Tibial nerve (tissue), 3 donors: ENCODE measurements at regions not wholly inside any gene's neighbourhood (a gene's known extent, or its start where the extent isn't known, plus 50 kb on each side); places are given as distances from the start of the nearest gene placed in this dataset.

Experiments used
- POLR2A ChIP-seq, 2 donors: fragments of 450-650 bp; IDR thresholded peaks; one replicate each; pipeline ENCODE4 v1.6.1; 2017; ENCODE audit warnings: antibody characterized with exemption in 2 of 2, mild to moderate bottlenecking in 2 of 2, moderate library complexity in 2 of 2
- TF ChIP-seq, protein P1 (sequence below), 5 experiments: fragments of 200-600 bp in 3 of 5; fragments of 450-650 bp in 2 of 5; sonication (generic) in 3 of 5; IDR thresholded peaks; one replicate each; pipeline ENCODE4 v1.5.1; 2016 to 2019; ENCODE audit warnings: antibody characterized with exemption in 5 of 5, mild to moderate bottlenecking in 3 of 5, moderate library complexity in 2 of 5

DNA sequence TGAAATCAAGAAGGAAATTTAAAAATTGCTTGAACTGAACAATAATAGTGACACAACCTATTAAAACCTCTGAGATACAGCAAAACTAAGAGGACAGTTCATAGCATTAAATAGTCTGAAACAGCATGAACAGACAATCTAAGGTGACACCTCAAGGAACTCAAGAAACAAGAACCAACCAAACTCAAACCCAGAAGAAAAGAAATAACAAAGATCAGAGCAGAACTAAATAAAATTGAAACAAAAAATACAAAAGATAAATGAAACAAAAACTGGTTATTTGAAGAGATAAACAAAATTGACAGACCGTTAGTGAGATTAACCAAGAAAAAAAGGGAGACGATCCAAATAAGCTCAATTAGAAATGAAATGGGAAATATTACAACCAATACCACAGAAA lies 122.8 kb upstream of the TOP3B start:
- TF ChIP-seq, protein P1, sequence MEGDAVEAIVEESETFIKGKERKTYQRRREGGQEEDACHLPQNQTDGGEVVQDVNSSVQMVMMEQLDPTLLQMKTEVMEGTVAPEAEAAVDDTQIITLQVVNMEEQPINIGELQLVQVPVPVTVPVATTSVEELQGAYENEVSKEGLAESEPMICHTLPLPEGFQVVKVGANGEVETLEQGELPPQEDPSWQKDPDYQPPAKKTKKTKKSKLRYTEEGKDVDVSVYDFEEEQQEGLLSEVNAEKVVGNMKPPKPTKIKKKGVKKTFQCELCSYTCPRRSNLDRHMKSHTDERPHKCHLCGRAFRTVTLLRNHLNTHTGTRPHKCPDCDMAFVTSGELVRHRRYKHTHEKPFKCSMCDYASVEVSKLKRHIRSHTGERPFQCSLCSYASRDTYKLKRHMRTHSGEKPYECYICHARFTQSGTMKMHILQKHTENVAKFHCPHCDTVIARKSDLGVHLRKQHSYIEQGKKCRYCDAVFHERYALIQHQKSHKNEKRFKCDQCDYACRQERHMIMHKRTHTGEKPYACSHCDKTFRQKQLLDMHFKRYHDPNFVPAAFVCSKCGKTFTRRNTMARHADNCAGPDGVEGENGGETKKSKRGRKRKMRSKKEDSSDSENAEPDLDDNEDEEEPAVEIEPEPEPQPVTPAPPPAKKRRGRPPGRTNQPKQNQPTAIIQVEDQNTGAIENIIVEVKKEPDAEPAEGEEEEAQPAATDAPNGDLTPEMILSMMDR (IDR thresholded peaks at IDR 0.05) = no peak
- no peak for TF ChIP-seq POLR2A (IDR thresholded peaks at IDR 0.05)
